Small intestine (tissue), 7 donors: ENCODE measurements at regions not wholly inside any gene's neighbourhood (a gene's known extent, or its start where the extent isn't known, plus 50 kb on each side); places are given as distances from the start of the nearest gene placed in this dataset.

Experiments
- DNase-seq, 2 donors: peaks; one replicate each; pipeline versions ENCODE4 v3.0.0 to v3.0.0-alpha.2; 2013
- FAIRE-seq: peaks from 2 replicates; lab custom pipeline; 2012; peaks lifted over from hg19 to GRCh38; lab: Jason Lieb, UNC
- H3K27ac ChIP-seq, 3 donors: one replicate each; pipeline ENCODE4 v1.5.1; 2013; ENCODE audit warnings: low read length in 2 of 3, mild to moderate bottlenecking in 2 of 3, control low read depth in 1 of 3, inconsistent platforms in 1 of 3, low read depth in 1 of 3, moderate library complexity in 1 of 3
- H3K27me3 ChIP-seq, 3 donors: one replicate each; pipeline ENCODE4 v1.6.1; 2013; ENCODE audit warnings: low read length in 3 of 3, inconsistent platforms in 1 of 3; ENCODE audit not compliant: control insufficient read depth in 3 of 3, insufficient read depth in 3 of 3
- H3K36me3 ChIP-seq, 3 donors: one replicate each; pipeline ENCODE4 v1.6.1; 2013; ENCODE audit warnings: low read length in 3 of 3, inconsistent platforms in 1 of 3, low read depth in 1 of 3, mild to moderate bottlenecking in 1 of 3, moderate library complexity in 1 of 3; ENCODE audit not compliant: control insufficient read depth in 3 of 3, insufficient read depth in 2 of 3
- H3K4me1 ChIP-seq, 3 donors: one replicate each; pipeline ENCODE4 v1.6.1; 2013; ENCODE audit warnings: low read length in 2 of 3, inconsistent platforms in 1 of 3, low read depth in 1 of 3, mild to moderate bottlenecking in 1 of 3, moderate library complexity in 1 of 3; ENCODE audit not compliant: control insufficient read depth in 3 of 3, insufficient read depth in 2 of 3
- H3K4me3 ChIP-seq, 3 donors: one replicate each; pipeline ENCODE4 v1.5.1; 2013; ENCODE audit warnings: low read length in 3 of 3, control low read depth in 1 of 3, inconsistent platforms in 1 of 3, low read depth in 1 of 3, mild to moderate bottlenecking in 1 of 3, moderate library complexity in 1 of 3
- H3K9me3 ChIP-seq, 2 donors: one replicate each; pipeline ENCODE4 v1.6.1; 2013; ENCODE audit warnings: low read depth in 1 of 2, low read length in 1 of 2; ENCODE audit not compliant: control insufficient read depth in 2 of 2, insufficient read depth in 1 of 2
- WGBS, 3 donors: extraction: QIAGEN DNeasy Blood & Tissue Kit; methylation state at CpG; one replicate each; pipeline ENCODE4 v1.1.7; 2013; 5-methylcytosine and 5-hydroxymethylcytosine counted together
- donor health status: healthy with polysubstance abuse.
- donor health status: control.
- donor health status: control.
- donor health status: Bipolar disorder and iron deficiency.
- donor health status: healthy.

DNA sequence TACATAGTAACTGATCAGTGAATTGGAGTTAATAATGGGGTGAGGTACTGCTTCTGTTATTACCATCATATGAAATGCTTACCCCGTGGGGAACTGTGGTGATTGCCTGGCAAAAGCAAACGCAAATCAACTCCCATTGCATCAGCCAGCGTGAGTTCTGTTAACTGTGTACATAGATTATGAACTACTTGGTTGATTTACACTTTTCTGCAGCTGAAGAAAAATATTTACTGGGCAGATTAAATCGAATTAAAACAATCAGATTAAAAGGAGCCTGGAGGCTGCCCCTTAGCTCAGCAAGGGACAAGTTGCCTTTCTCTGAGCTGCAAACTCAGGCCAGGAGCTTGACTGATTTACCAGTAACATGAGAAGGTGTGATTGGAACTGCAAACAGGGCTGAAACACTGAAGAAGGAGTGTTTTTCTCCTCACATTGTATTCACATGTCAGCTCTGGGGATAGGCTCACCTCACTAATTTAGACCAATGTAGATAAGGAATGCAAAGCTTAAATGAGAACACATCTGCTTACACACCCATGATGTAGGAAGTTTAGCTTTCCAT is 220.1 kb downstream of the OSR1 start:
- FAIRE-seq (no peak), DNase-seq (no peak)
- Histone ChIP-seq H3K27me3 (no peaks in the 10 kb centered on the region), H3K27ac (no peak overlapping the region), H3K36me3 (no peaks in the 10 kb centered on the region), H3K9me3 (no peaks in the 10 kb centered on the region), H3K4me3 (no peak overlapping the region), H3K4me1 (no peaks in the 10 kb centered on the region)
- WGBS, 3 donors: 36 to 58% (median 56%) methylated on average over 4 of the region's 4 CpGs

DNA sequence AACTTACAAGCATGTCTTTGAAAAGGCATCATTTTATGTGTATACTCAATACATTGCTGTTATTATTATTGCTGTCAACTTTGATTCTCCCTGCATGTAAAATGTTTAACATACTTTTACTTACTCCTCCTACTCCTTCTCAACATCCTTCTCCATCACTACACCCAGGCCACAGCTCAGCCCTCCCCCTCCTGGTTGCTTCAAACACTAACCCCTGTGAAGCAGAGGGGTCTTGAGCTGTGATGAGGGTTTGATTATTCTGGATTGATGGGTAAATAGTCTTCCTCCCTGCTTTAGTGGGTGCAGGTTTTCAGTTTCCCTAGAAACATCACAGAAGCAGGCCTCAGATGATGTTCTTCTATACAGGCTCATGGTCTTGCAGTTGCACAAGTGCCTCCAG is 221.0 kb downstream of the OSR1 start:
- Histone ChIP-seq H3K4me1 (no peaks in the 10 kb centered on the region), H3K36me3 (no peaks in the 10 kb centered on the region), H3K27me3 (no peaks in the 10 kb centered on the region), H3K27ac (no peak overlapping the region), H3K9me3 (no peaks in the 10 kb centered on the region), H3K4me3 (no peak overlapping the region)
- DNase-seq (no peak), FAIRE-seq (no peak)

DNA sequence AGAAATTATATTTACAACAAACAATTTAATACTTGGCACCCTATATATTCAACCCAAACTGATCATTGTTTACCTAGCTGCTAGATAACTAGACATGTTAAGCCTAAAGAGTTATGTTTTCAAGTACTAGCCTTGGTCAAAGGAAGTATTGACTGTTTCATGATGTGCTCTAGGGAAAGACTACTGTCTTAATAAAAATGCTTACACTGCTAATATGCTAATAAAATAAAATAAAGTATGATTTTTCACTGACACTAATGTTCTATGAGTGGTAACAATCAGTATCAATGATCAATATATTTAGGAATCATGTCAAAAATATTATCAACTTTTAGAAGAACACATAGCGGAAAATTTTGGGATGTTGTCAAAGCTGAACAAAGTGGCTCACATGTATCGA is 225.5 kb downstream of the OSR1 start:
- H3K27me3 ChIP-seq: no peaks in the 10 kb centered on the region
- no peaks in the 10 kb centered on the region for H3K4me1 ChIP-seq
- WGBS, 3 donors: 85 to 96% (median 89%) methylated on average over 2 of the region's 2 CpGs
- no peak overlapping the region for H3K4me3 ChIP-seq
- DNase-seq (no peak), FAIRE-seq (no peak)
- no peaks in the 10 kb centered on the region for H3K36me3 ChIP-seq
- peaks cover 0 to 2% of the 10 kb centered on the region in 2 donors for H3K9me3 ChIP-seq
- H3K27ac ChIP-seq: no peak overlapping the region

DNA sequence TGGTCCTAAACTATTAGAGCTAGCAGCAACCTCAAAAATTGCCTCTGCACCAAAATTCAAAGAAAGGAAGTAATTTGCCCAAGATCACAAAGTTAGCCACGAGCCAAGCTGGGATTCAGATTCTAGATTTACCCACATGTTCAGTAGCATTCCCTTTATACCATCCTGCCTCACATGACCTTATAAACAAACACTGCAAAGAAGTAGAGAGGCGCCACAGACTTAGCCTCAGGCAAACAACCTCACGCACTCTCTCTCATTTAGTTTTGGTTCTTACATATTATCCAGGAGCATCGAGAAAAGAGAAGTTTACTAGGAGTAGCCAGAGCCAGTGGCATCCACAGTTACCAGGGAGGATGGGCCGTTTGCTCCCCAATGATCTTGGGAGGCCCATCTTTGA is 226.6 kb downstream of the OSR1 start:
- no peaks in the 10 kb centered on the region for H3K4me1 ChIP-seq
- WGBS, 3 donors: 72 to 79% (median 78%) methylated on average over 5 of the region's 5 CpGs
- H3K9me3 ChIP-seq: peaks cover 0 to 2% of the 10 kb centered on the region in 2 donors
- no peaks in the 10 kb centered on the region for H3K27me3 ChIP-seq
- H3K4me3 ChIP-seq: no peak overlapping the region
- no peak overlapping the region for H3K27ac ChIP-seq
- H3K36me3 ChIP-seq: no peaks in the 10 kb centered on the region
- no peak for FAIRE-seq
- DNase-seq: no peak

DNA sequence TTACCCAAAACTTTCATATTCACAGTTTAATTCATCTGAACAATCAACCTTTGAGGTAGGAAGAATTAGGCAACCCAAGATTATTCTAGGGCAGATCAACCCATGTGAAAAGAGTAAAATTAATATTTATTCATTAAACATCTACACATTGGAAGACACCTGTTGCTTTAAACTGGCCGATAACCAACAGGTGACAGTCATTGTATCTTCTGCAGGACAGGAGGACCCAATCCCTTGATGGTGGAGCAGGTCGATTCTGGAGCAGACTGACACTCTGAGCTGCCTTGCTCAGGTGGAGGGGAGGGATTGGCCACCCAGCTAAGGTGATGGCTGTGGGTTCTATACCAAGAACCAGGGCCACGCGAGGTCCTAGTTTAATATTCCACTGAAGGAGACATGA is 230.3 kb downstream of the OSR1 start:
- no peak for DNase-seq
- WGBS, 3 donors: 70 to 91% (median 86%) methylated on average over 4 of the region's 4 CpGs

DNA sequence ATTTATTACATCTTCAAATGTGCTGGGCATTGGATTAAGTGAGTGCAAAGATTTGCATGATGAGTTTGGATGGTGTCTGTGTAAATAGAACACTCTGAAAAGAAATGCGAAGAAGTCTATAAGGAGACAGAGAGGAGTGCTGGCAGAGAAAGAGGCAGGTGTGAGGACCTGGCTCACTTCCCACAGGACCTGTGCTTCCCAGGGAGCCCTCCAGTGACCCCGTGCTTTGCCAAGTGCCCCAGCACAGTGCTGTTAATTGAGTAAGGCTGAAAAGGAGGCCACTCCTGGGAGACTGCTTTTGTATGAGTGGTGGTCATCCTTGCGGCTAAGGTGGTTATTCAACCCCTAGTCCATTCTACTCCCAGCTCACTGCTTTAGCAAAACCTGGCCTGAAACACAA is 230.8 kb downstream of the OSR1 start:
- FAIRE-seq (no peak), DNase-seq (no peak)
- Histone ChIP-seq H3K27ac (no peak overlapping the region), H3K9me3 (peaks cover 0 to 2% of the 10 kb centered on the region in 2 donors), H3K4me1 (no peaks in the 10 kb centered on the region), H3K27me3 (no peaks in the 10 kb centered on the region), H3K36me3 (no peaks in the 10 kb centered on the region), H3K4me3 (no peak overlapping the region)
- 40 to 69% (median 40%) methylated on average over 3 of the region's 3 CpGs for WGBS, 3 donors

More for the DNA sequence above, 230.3 kb downstream of the OSR1 start:
- H3K4me3 ChIP-seq: no peak overlapping the region
- FAIRE-seq: no peak
- H3K4me1 ChIP-seq: no peaks in the 10 kb centered on the region
- H3K9me3 ChIP-seq: peaks cover 0 to 2% of the 10 kb centered on the region in 2 donors
- H3K36me3 ChIP-seq: no peaks in the 10 kb centered on the region
- no peaks in the 10 kb centered on the region for H3K27me3 ChIP-seq
- H3K27ac ChIP-seq: no peak overlapping the region

DNA sequence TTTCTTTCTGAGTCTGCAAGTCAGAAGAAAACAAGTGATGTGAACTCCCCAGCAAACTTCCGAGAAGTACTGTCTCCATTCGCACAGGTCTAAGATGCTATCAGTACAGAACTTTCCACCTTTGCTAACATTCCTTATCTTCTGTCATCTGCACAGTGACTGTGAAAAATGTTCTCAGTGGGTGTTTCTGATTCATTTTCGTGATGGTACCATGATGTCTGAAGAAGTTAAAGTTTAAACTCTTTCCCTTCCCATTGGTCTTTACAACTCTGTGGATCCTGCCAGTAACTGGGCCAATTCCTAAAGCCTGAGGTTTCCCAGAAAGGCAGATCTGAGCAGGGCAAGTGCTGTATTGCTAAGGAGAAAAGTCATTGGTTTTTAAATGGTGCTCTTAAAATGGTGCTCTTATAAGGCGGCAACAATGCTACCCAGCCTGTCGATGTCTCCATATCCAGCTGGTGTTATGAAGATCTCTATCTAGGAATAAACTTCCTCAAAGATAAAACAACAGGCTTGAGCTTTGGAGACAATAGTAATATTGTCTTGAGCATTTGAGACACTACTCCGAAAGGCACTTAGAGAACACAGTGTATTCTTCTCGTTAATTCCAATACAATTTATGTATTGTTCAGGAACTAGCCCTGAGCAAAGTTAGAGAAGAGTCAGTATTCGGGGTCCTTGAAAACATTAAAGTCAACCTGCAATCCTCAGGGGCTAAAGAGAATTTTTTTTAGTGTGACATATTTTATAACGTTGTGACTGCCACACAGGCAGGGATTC is 232.3 kb downstream of the OSR1 start:
- Histone ChIP-seq H3K27me3 (no peaks in the 10 kb centered on the region), H3K4me1 (no peaks in the 10 kb centered on the region), H3K27ac (no peak overlapping the region), H3K4me3 (no peak overlapping the region), H3K9me3 (no peaks in the 10 kb centered on the region), H3K36me3 (no peaks in the 10 kb centered on the region)
- 73 to 78% (median 75%) methylated on average over 9 of the region's 9 CpGs for WGBS, 3 donors
- DNase-seq (no peak), FAIRE-seq (no peak)

DNA sequence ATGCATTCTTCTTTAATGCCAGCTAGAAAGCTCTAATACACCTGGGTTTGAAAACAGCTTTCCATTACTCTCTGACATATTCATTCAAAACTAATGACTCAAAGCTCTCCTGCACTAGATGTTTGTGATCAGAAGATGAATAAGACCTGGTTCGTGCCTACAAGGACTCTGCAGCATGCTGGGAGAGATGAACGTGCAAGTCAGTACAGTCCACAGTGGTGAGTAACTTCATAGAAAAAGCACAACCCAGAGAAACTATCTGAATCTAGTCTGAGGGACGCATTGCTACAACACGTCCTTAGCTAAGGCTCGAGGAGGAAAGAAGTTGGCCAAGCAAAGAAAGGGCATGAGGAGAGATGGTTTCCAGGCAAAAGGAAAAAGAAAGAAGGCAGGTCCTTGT is 234.3 kb downstream of the OSR1 start:
- Histone ChIP-seq H3K4me3 (no peak overlapping the region), H3K4me1 (no peaks in the 10 kb centered on the region), H3K27ac (no peak overlapping the region), H3K27me3 (no peaks in the 10 kb centered on the region), H3K36me3 (no peaks in the 10 kb centered on the region), H3K9me3 (no peaks in the 10 kb centered on the region)
- DNase-seq (no peak), FAIRE-seq (no peak)
- 76 to 85% (median 84%) methylated on average over 5 of the region's 5 CpGs for WGBS, 3 donors
